H9 (cell line): ENCODE measurements at regions not wholly inside any gene's neighbourhood (a gene's known extent, or its start where the extent isn't known, plus 50 kb on each side); places are given as distances from the start of the nearest gene placed in this dataset.

Experiments used
- DNase-seq: peaks from one replicate; pipeline ENCODE4 v3.0.0-alpha.2; 2017
- H2AFZ ChIP-seq: one replicate; pipeline ENCODE4 v1.6.1; 2013; ENCODE audit warnings: mild to moderate bottlenecking, low read length, control low read depth, moderate library complexity
- H2AK5ac ChIP-seq: 2 replicates; pipeline ENCODE4 v1.6.1; 2013; ENCODE audit warnings: low read length, control low read depth, mixed read lengths; ENCODE audit not compliant: insufficient read length
- H2BK120ac ChIP-seq: one replicate; pipeline ENCODE4 v1.6.1; 2013; ENCODE audit warnings: low read depth, mild to moderate bottlenecking, low read length, control low read depth, inconsistent platforms; ENCODE audit not compliant: poor library complexity, severe bottlenecking
- H2BK12ac ChIP-seq: 2 replicates; pipeline ENCODE4 v1.6.1; 2013; ENCODE audit warnings: low read length, control low read depth, mixed read lengths, low read depth; ENCODE audit not compliant: insufficient read length
- H2BK15ac ChIP-seq: 2 replicates; pipeline ENCODE4 v1.6.1; 2013; ENCODE audit warnings: low read depth, low read length, control low read depth
- H2BK20ac ChIP-seq: one replicate; pipeline ENCODE4 v1.6.1; 2013; ENCODE audit warnings: low read depth, mild to moderate bottlenecking, low read length, control low read depth, inconsistent platforms; ENCODE audit not compliant: poor library complexity, severe bottlenecking
- H2BK5ac ChIP-seq: 2 replicates; pipeline ENCODE4 v1.6.1; 2013; ENCODE audit warnings: low read length, control low read depth, mixed read lengths; ENCODE audit not compliant: insufficient read length
- H3K14ac ChIP-seq: 2 replicates; pipeline ENCODE4 v1.6.1; 2013; ENCODE audit warnings: low read length, control low read depth; ENCODE audit not compliant: insufficient read depth
- H3K18ac ChIP-seq: 2 replicates; pipeline ENCODE4 v1.6.1; 2013; ENCODE audit warnings: low read depth, mild to moderate bottlenecking, mixed read lengths, low read length, control low read depth; ENCODE audit not compliant: insufficient read length
- H3K23ac ChIP-seq: 2 replicates; pipeline ENCODE4 v1.6.1; 2013; ENCODE audit warnings: low read length, control low read depth, mixed read lengths, low read depth; ENCODE audit not compliant: insufficient read length
- H3K23me2 ChIP-seq: 2 replicates; pipeline ENCODE4 v1.6.1; 2013; ENCODE audit warnings: low read depth, mild to moderate bottlenecking, mixed read lengths, low read length, control low read depth; ENCODE audit not compliant: insufficient read length, poor library complexity, severe bottlenecking
- H3K27ac ChIP-seq: 2 replicates; pipeline ENCODE4 v1.5.1; 2013; ENCODE audit warnings: low read length, control low read depth, mixed read lengths, low read depth; ENCODE audit not compliant: insufficient read length
- H3K27me3 ChIP-seq: 2 replicates; pipeline ENCODE4 v1.6.1; 2013; ENCODE audit warnings: low read length, control low read depth, inconsistent platforms; ENCODE audit not compliant: insufficient read depth
- H3K4ac ChIP-seq: 2 replicates; pipeline ENCODE4 v1.6.1; 2013; ENCODE audit warnings: low read depth, mild to moderate bottlenecking, control low read depth, inconsistent platforms, low read length, moderate library complexity
- H3K4me1 ChIP-seq: 2 replicates; pipeline ENCODE4 v1.6.1; 2013; ENCODE audit warnings: low read length, control low read depth, inconsistent platforms; ENCODE audit not compliant: insufficient read depth
- H3K4me2 ChIP-seq: 2 replicates; pipeline ENCODE4 v1.6.1; 2013; ENCODE audit warnings: low read length, control low read depth, mixed read lengths; ENCODE audit not compliant: insufficient read length, insufficient read depth
- H3K56ac ChIP-seq: 2 replicates; pipeline ENCODE4 v1.6.1; 2013; ENCODE audit warnings: low read depth, mild to moderate bottlenecking, mixed read lengths, low read length, control low read depth; ENCODE audit not compliant: insufficient read length
- H3K79me1 ChIP-seq: 2 replicates; pipeline ENCODE4 v1.6.1; 2013; ENCODE audit warnings: low read depth, mild to moderate bottlenecking, moderate library complexity, low read length, control low read depth, inconsistent platforms; ENCODE audit not compliant: insufficient read depth, poor library complexity, severe bottlenecking
- H3K79me2 ChIP-seq: 2 replicates; pipeline ENCODE4 v1.6.1; 2013; ENCODE audit warnings: low read length, control low read depth, inconsistent platforms; ENCODE audit not compliant: insufficient read depth
- H3K9ac ChIP-seq: 2 replicates; pipeline ENCODE4 v1.6.1; 2013; ENCODE audit warnings: low read length, control low read depth, mixed read lengths; ENCODE audit not compliant: insufficient read length; ENCODE audit errors: extremely low read depth
- H3K9me3 ChIP-seq: one replicate; pipeline ENCODE4 v1.6.1; 2013; ENCODE audit warnings: low read depth, low read length, inconsistent platforms; ENCODE audit not compliant: control insufficient read depth
- H3T11ph ChIP-seq: one replicate; pipeline ENCODE4 v1.6.1; 2013; ENCODE audit warnings: mild to moderate bottlenecking, low read length, control low read depth, inconsistent platforms
- H4K20me1 ChIP-seq: one replicate; pipeline ENCODE4 v1.6.1; 2013; ENCODE audit not compliant: control insufficient read depth, insufficient read length, insufficient read depth
- H4K5ac ChIP-seq: 2 replicates; pipeline ENCODE4 v1.6.1; 2013; ENCODE audit warnings: low read depth, mild to moderate bottlenecking, mixed read lengths, low read length, control low read depth; ENCODE audit not compliant: insufficient read length
- H4K8ac ChIP-seq: replicated peaks from 2 replicates; pipeline ENCODE4 v1.6.1; 2013; ENCODE audit warnings: low read length, control low read depth, mixed read lengths, low read depth; ENCODE audit not compliant: insufficient read length
- H4K91ac ChIP-seq: 2 replicates; pipeline ENCODE4 v1.6.1; 2013; ENCODE audit warnings: low read depth, mild to moderate bottlenecking, moderate library complexity, mixed read lengths, low read length, control low read depth; ENCODE audit not compliant: insufficient read length
- H3K27ac Mint-ChIP-seq, 3 experiments: 2 replicates in 2 of 3; 3 replicates in 1 of 3; pipeline ENCODE4 v1.8.0; 2020 to 2021; ENCODE audit warnings: mixed read lengths in 3 of 3, mild to moderate bottlenecking in 1 of 3, moderate library complexity in 1 of 3
- H3K27me3 Mint-ChIP-seq: 2 replicates; pipeline ENCODE4 v1.8.0; 2021; ENCODE audit warnings: low read depth, mild to moderate bottlenecking, moderate library complexity, mixed read lengths
- H3K36me3 Mint-ChIP-seq, 3 experiments: 2 replicates in 2 of 3; 3 replicates in 1 of 3; pipeline ENCODE4 v1.8.0; 2020 to 2021; ENCODE audit warnings: low read depth in 3 of 3, mixed read lengths in 3 of 3; ENCODE audit not compliant: insufficient read depth in 1 of 3
- H3K4me1 Mint-ChIP-seq, 2 experiments: 2 replicates each; pipeline ENCODE4 v1.8.0; 2020; ENCODE audit warnings: mixed read lengths in 2 of 2
- H3K4me3 Mint-ChIP-seq, 2 experiments: 2 replicates in 1 of 2; 3 replicates in 1 of 2; pipeline ENCODE4 v1.8.0; 2020 to 2021; ENCODE audit warnings: mild to moderate bottlenecking in 2 of 2, mixed read lengths in 2 of 2, moderate library complexity in 1 of 2
- H3K9me3 Mint-ChIP-seq, 2 experiments: 2 replicates in 1 of 2; 3 replicates in 1 of 2; pipeline ENCODE4 v1.8.0; 2020; ENCODE audit warnings: mild to moderate bottlenecking in 2 of 2, mixed read lengths in 2 of 2, moderate library complexity in 1 of 2
- WGBS: extraction: QIAGEN DNeasy Blood & Tissue Kit; methylation state at CpG from one replicate; pipeline ENCODE4 v1.1.7; 2013; ENCODE audit warnings: missing lambda C conversion rate, low lambda C conversion rate, mixed read lengths; ENCODE audit not compliant: insufficient read length; ENCODE audit errors: extremely low coverage; 5-methylcytosine and 5-hydroxymethylcytosine counted together
- TF ChIP-seq, protein P1 (sequence below): fragments of 200-600 bp; sonication (generic); conservative IDR thresholded peaks from 3 replicates; pipeline ENCODE4 v1.8.0; 2021; ENCODE audit warnings: antibody characterized with exemption, mild to moderate bottlenecking

DNA sequence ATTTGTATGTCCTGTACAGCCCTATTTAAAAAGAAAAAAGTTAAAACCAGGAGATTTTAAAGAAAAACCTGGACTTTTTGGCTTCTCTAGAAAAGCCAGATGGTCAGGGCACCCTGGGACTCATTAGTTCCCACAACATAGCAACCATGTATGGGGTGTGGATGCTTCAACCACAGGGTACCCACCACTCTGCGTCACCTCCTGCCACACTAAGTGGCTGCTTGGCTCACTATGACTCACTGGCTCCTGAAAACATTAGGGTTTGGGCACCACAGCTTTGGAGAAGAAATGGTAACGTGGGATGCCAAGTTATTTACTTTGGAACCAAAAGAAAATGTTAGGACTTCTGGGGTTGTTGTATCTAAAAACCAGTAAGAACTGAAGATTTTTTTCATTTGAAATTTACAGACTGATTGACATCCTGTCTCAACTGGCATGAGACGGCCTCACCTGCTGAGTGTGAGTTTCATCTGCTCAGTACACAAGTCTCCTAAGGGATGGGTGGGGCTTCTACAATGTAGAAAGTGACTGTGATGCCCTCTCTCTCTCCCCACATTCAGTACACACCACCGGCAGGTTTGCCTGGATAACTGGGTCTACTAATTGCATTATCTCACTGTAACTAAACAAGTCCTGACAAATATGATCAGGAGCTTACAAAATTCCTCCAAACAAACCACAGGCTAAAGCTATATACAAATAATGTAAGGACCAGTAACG is 103.9 kb downstream of the ESM1 start:
- H3K4me1 Mint-ChIP-seq, result peaks cover 37 to 39% of the 10 kb centered on the region in 2 experiments

More for the DNA sequence above, 103.9 kb downstream of the ESM1 start:
- Histone ChIP-seq H3K79me1 (no peaks in the 10 kb centered on the region), H3K23me2 (peaks cover 5% of the 10 kb centered on the region), H2BK120ac (no peak overlapping the region), H3K56ac (no peak overlapping the region), H3K4me2 (no peak overlapping the region), H3K4me1 (no peaks in the 10 kb centered on the region), H2AFZ (no peak overlapping the region), H4K91ac (no peak overlapping the region), H3K14ac (no peak overlapping the region), H3K27me3 (peaks cover 7% of the 10 kb centered on the region; the same call in 1 of the 2 replicates), H3K23ac (no peak overlapping the region), H2BK12ac (no peak overlapping the region), H2BK15ac (no peak overlapping the region), H2BK5ac (no peak overlapping the region), H4K5ac (no peak overlapping the region), H3K27ac (no peak overlapping the region), H2BK20ac (no peak overlapping the region), H2AK5ac (no peak overlapping the region), H3K9me3 (no peaks in the 10 kb centered on the region), H3K79me2 (no peaks in the 10 kb centered on the region), H3K9ac (no peak overlapping the region), H4K20me1 (no peaks in the 10 kb centered on the region), H3K4ac (no peak overlapping the region), H4K8ac (no peak overlapping the region), H3K18ac (no peak overlapping the region), H3T11ph (no peak overlapping the region)
- no peak overlapping the region for H3K4me3 Mint-ChIP-seq
- H3K27ac Mint-ChIP-seq, result no peak overlapping the region
- peaks cover 47% of the 10 kb centered on the region for H3K27me3 Mint-ChIP-seq
- DNase-seq, result no peak
- peaks cover 25 to 26% of the 10 kb centered on the region in 2 experiments for H3K9me3 Mint-ChIP-seq
- peaks cover 14 to 27% (median 15%) of the 10 kb centered on the region in 3 experiments for H3K36me3 Mint-ChIP-seq
- WGBS, result no CpG with 5 or more reads among the region's 5 CpGs
- TF ChIP-seq, protein P1, sequence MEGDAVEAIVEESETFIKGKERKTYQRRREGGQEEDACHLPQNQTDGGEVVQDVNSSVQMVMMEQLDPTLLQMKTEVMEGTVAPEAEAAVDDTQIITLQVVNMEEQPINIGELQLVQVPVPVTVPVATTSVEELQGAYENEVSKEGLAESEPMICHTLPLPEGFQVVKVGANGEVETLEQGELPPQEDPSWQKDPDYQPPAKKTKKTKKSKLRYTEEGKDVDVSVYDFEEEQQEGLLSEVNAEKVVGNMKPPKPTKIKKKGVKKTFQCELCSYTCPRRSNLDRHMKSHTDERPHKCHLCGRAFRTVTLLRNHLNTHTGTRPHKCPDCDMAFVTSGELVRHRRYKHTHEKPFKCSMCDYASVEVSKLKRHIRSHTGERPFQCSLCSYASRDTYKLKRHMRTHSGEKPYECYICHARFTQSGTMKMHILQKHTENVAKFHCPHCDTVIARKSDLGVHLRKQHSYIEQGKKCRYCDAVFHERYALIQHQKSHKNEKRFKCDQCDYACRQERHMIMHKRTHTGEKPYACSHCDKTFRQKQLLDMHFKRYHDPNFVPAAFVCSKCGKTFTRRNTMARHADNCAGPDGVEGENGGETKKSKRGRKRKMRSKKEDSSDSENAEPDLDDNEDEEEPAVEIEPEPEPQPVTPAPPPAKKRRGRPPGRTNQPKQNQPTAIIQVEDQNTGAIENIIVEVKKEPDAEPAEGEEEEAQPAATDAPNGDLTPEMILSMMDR, result no peak
